Activated naive CD4-positive, alpha-beta T cell treated with anti-CD3 and anti-CD28 coated beads for 36 hours (primary cell): ENCODE measurements at regions not wholly inside any gene's neighbourhood (a gene's known extent, or its start where the extent isn't known, plus 50 kb on each side); places are given as distances from the start of the nearest gene placed in this dataset.

Experiments used
- CTCF ChIA-PET: fragments of 350-600 bp; sonication (Branson Sonifier 250); formaldehyde crosslinking; loops from one replicate; lab custom pipeline; 2021; ENCODE audit warnings: antibody characterized with exemption; lab: Charles Lee
- DNase-seq: peaks from one replicate; pipeline ENCODE4 v3.0.0-alpha.2; 2020
- H3K27ac Mint-ChIP-seq: one replicate; pipeline ENCODE4 v1.8.0; 2021; ENCODE audit warnings: mild to moderate bottlenecking, mixed read lengths
- H3K27me3 Mint-ChIP-seq: one replicate; pipeline ENCODE4 v1.8.0; 2021; ENCODE audit warnings: low read depth, mixed read lengths
- H3K36me3 Mint-ChIP-seq: one replicate; pipeline ENCODE4 v1.8.0; 2021; ENCODE audit warnings: low read depth, mixed read lengths
- H3K4me1 Mint-ChIP-seq: one replicate; pipeline ENCODE4 v1.8.0; 2021; ENCODE audit warnings: low read depth, mixed read lengths
- H3K4me3 Mint-ChIP-seq: one replicate; pipeline ENCODE4 v1.8.0; 2021; ENCODE audit warnings: mild to moderate bottlenecking, moderate library complexity, mixed read lengths
- H3K9me3 Mint-ChIP-seq: one replicate; pipeline ENCODE4 v1.8.0; 2021; ENCODE audit warnings: mixed read lengths
- intact Hi-C: fragments of 100-400 bp; cut with micrococcal nuclease; formaldehyde crosslinking; loops from one replicate; pipeline ENCODE4 v1.15.1; 2023

GRCh38 chr14:104421401-104421821 lies 158.2 kb upstream of the C14orf180 start:
- CTCF ChIA-PET, result no interaction called here
- H3K4me1 Mint-ChIP-seq, result no peaks in the 10 kb centered on the region
- H3K36me3 Mint-ChIP-seq, result no peaks in the 10 kb centered on the region
- no peak overlapping the region for H3K4me3 Mint-ChIP-seq
- H3K27ac Mint-ChIP-seq, result no peak overlapping the region
- no peaks in the 10 kb centered on the region for H3K27me3 Mint-ChIP-seq
- DNase-seq, result no peak
- no peaks in the 10 kb centered on the region for H3K9me3 Mint-ChIP-seq
- intact Hi-C loops, result no loop called here

DNA sequence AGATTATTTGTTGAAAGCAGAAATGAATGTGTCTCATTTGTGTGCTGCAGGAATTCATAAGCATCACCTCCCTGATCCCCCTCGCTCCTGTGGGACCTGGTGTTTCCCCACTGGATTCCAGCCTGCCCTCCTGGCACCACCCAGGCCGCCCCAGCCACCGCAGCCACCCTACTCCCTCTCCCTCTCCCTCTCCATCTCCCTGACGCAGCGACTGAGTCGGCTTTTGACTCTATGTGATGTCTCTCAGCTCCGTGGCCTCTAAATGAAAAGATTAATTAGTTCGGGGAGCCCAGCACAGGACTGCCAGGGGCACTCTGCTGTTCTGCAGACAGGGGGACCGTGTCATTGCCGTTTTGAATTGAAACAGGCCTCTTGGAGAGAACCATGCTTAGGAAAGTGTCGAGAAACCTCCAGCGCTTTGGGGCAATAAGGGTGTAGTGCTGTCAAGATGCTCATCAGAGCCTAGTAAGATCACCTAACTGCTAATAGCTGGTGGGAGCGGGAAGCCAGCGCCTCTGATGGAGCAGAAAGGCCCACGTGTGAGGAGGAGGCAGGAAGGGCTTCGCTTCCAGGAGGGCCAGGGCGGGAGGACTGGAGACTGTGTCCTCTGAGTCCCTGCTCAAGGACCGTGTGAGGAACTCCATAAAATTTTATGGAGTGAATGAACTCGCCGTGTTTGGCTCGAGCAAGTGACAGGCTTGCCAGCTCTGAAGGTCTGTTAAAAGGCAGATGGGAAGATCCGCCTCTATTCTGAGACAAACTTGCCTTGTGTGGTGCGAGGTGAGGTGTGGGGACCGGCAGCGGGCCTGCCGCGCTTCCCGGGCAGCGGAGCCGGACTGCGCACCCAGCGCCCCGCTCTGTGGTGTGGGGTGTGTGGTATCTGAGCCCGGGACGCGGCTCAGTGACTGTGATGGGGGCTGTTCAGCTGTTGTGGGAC lies 157.4 kb upstream of the C14orf180 start:
- H3K27ac Mint-ChIP-seq, result no peak overlapping the region
- CTCF ChIA-PET, result no interaction called here
- H3K36me3 Mint-ChIP-seq, result no peaks in the 10 kb centered on the region
- H3K27me3 Mint-ChIP-seq, result no peaks in the 10 kb centered on the region
- H3K4me3 Mint-ChIP-seq, result no peak overlapping the region
- H3K4me1 Mint-ChIP-seq, result no peaks in the 10 kb centered on the region
- DNase-seq, result no peak
- H3K9me3 Mint-ChIP-seq, result no peaks in the 10 kb centered on the region
- intact Hi-C loops, result no loop called here

GRCh38 chr14:104422837-104423681 lies 156.5 kb upstream of the C14orf180 start:
- Mint-ChIP-seq H3K27me3 (no peaks in the 10 kb centered on the region), H3K4me3 (no peak overlapping the region), H3K9me3 (no peaks in the 10 kb centered on the region), H3K27ac (no peak overlapping the region), H3K4me1 (no peaks in the 10 kb centered on the region), H3K36me3 (no peaks in the 10 kb centered on the region)
- no peak for DNase-seq
- intact Hi-C loops, result no loop called here
- CTCF ChIA-PET, result no interaction called here

DNA sequence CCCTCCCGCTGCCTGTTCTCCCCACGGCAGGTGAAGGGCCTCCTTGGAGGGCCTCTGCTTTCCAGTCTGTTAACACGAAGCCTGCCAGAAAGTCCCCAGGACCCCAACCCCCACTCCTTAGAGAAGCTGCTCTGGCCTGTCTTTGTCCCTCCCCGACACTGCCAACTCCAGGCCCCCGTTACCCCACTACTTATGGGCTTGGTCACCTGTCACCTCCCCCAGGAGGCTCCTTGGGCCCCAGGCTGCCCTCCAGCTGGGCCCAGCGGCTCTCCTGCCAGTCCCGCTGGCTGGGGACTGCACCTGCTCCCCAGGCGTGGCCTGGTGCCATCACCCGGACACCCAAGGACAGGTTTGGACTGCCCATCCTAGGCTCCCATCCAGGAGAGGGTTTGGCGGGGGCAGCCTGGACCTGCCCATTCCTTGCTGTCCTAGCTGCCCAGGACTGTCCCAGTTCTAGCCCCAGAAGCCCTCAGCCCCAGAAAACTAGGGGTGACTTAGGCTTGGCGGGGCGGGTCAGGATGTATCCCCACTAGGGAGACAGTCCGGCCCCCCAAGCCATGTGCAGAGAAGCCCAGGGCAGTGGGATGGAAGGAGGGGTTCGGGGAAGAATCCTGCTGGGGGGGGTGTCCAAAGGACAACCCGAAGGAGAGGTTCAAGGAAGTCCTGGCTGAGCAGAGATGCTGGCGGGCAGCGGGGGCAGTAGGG lies 155.7 kb upstream of the C14orf180 start:
- intact Hi-C loops, result no loop called here
- Mint-ChIP-seq H3K4me1 (no peaks in the 10 kb centered on the region), H3K27me3 (no peaks in the 10 kb centered on the region), H3K27ac (no peak overlapping the region), H3K9me3 (no peaks in the 10 kb centered on the region), H3K4me3 (no peak overlapping the region), H3K36me3 (no peaks in the 10 kb centered on the region)
- no peak for DNase-seq
- CTCF ChIA-PET, result no interaction called here

- H3K36me3 Mint-ChIP-seq, result no peaks in the 10 kb centered on the region
- intact Hi-C loops, result no loop called here
- CTCF ChIA-PET, result no interaction called here
- DNase-seq, result no peak
- no peak overlapping the region for H3K4me3 Mint-ChIP-seq
- H3K9me3 Mint-ChIP-seq, result no peaks in the 10 kb centered on the region
- H3K27me3 Mint-ChIP-seq, result no peaks in the 10 kb centered on the region
- no peaks in the 10 kb centered on the region for H3K4me1 Mint-ChIP-seq
- no peak overlapping the region for H3K27ac Mint-ChIP-seq
These were observed 155.0 kb upstream of the C14orf180 start for GRCh38 chr14:104424406-104425072.

DNA sequence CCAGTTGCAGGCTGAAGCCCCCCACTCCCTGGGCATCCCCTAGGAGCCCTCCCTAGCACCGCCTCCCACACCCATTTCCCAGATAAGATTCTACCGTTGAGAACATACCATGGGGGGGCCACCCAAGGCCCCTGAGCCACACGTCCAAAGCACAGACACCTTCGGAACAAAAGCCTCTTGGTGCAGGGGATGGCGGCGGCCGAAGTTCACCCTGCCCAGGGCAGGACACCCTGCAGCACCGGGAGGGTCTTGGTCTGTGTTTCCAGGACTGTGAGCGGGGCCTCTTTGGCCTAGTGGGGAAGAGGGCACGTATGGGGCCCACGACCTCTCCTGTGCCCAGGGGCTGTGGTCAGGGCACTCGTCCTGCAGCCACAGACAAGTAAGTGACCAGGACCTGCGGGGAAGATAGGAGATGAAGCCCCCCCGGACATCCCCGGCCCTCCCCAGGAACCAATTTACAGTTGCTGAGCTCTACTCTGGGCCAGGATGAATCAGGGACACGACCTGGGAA lies 154.3 kb upstream of the C14orf180 start:
- Mint-ChIP-seq H3K4me3 (no peak overlapping the region), H3K4me1 (no peaks in the 10 kb centered on the region), H3K9me3 (no peaks in the 10 kb centered on the region), H3K27ac (no peak overlapping the region), H3K36me3 (no peaks in the 10 kb centered on the region), H3K27me3 (no peaks in the 10 kb centered on the region)
- intact Hi-C loops, result no loop called here
- CTCF ChIA-PET, result no interaction called here
- DNase-seq, result no peak

GRCh38 chr14:104425763-104426646 lies 153.6 kb upstream of the C14orf180 start:
- Mint-ChIP-seq H3K27me3 (no peaks in the 10 kb centered on the region), H3K4me1 (no peaks in the 10 kb centered on the region), H3K27ac (no peak overlapping the region), H3K36me3 (no peaks in the 10 kb centered on the region), H3K4me3 (no peak overlapping the region), H3K9me3 (no peaks in the 10 kb centered on the region)
- no peak for DNase-seq
- intact Hi-C loops, result no loop called here
- CTCF ChIA-PET, result no interaction called here

DNA sequence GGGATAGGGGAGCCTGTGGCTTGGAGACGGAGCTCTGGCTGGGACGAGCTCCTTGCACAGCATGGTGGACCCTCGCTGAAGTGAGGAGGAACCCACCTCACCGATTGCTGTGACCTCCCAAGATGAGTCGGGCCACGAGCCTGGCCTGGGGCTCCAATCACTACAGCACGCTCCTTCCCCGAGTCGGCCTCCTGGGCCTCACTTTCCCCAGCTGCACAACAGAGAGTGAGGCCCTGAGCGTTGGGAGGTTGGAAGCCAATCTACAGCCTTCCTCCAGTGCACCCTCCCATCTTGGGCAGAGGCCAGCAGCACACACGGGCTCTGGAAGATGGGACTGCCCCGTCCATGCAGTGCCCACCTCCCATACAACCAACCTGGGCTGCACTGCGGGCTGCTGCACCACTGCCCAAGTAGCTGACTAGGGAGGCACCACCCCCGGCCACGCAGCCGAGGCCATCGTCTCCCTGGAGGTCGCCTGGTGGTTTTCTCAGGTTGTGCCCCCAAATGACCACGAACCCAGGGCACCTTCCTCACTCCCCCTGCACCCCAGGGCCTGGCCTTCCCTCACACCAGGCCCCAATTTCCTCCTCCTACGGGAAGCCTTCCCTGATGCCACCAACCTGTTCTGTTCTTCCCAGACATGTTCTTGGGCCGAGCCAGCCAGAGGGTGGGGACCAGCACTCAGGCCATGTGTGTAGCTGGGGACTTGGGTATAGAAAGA lies 152.3 kb upstream of the C14orf180 start:
- Mint-ChIP-seq H3K27ac (no peak overlapping the region), H3K4me1 (no peaks in the 10 kb centered on the region), H3K27me3 (no peaks in the 10 kb centered on the region), H3K4me3 (no peak overlapping the region), H3K9me3 (no peaks in the 10 kb centered on the region), H3K36me3 (no peaks in the 10 kb centered on the region)
- no peak for DNase-seq
- CTCF ChIA-PET, result no interaction called here
- intact Hi-C loops, result no loop called here

DNA sequence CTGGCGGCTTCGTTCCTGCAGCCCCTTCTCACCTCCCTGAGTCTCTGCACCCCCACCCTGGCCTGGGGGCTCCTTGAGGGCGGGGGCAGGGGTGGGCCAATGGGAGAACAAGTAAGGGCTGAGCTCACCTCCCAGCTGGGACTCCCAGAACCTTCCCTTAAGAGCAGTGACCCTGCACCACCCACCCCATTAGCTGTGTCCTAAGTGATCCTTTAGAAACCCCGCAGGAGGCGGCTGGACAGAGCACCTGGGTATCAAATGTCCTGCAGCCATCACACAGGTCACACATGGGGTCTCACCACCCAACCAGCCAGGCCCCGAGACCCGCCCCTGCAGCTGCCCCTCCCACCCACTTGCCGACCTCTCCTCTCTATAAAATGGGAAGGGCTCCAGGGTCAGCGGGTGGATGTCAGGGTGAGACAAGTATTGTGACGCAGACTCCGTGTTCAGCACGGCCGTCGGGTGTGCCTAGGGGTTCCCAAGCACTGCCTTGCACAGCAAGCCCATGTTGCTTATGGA lies 151.2 kb upstream of the C14orf180 start:
- CTCF ChIA-PET, result interaction anchor here (0.7 kb wide), 1 partner anchor 11 kb away, joined by 3 read pairs; no protein-coding TSS in a partner anchor
- H3K27ac Mint-ChIP-seq, result no peak overlapping the region
- intact Hi-C loops, result no loop called here
- no peaks in the 10 kb centered on the region for H3K9me3 Mint-ChIP-seq
- H3K27me3 Mint-ChIP-seq, result no peaks in the 10 kb centered on the region
- no peak for DNase-seq
- H3K4me3 Mint-ChIP-seq, result no peak overlapping the region
- H3K36me3 Mint-ChIP-seq, result no peaks in the 10 kb centered on the region
- no peaks in the 10 kb centered on the region for H3K4me1 Mint-ChIP-seq

GRCh38 chr14:104428860-104429259 lies 150.7 kb upstream of the C14orf180 start:
- no peaks in the 10 kb centered on the region for H3K4me1 Mint-ChIP-seq
- DNase-seq, result no peak
- no peaks in the 10 kb centered on the region for H3K9me3 Mint-ChIP-seq
- H3K27ac Mint-ChIP-seq, result no peak overlapping the region
- no peak overlapping the region for H3K4me3 Mint-ChIP-seq
- no peaks in the 10 kb centered on the region for H3K27me3 Mint-ChIP-seq
- CTCF ChIA-PET, result no interaction called here
- intact Hi-C loops, result no loop called here
- H3K36me3 Mint-ChIP-seq, result no peaks in the 10 kb centered on the region
